ENCODE measurements at regions not wholly inside any gene's neighbourhood (a gene's known extent, or its start where the extent isn't known, plus 50 kb on each side); places are given as distances from the start of the nearest gene placed in this dataset.
"Not testable (repeated sequence)": the region's sequence is repeated elsewhere in the genome, so short reads cannot be mapped to it uniquely, and the experiment has no call there.

DNA sequence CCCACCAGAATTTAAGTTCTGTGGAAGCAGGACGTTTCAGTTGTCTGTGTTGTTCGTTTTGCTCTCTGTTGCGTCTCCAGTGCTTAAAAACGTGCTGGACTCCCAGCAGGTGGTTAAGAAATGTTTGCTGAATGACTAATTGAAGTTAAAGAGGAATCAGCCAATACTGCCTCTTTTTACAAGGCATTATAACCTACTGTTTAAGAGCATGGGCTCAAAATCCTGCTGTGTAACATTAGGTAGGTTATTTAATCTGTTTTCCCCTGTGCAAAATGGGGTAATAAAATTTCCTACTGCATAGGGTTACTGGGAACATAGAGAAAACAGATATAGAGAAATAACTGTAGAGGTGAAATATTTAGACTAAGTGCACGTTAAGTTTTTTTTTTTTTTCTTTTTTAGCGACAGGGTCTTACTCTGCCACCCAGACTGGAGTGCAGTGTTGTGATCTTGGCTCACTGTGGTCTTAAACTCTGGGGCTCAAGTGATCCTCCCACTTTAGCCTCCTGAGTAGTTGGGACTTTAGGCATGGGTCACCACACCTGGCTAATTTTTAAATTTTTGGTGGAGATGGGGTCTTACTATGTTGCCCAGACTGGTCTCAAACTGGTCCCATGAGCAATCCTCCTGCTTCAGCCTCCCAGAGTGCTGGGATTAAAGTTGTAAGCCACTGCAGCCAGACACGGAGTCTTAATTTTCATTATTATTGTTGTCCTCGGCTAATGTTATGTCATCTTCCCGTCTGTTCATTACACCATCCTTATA lies 139.4 kb upstream of the PRICKLE1 start:
- Histone ChIP-seq H3K9me3 (ENCODE audit: low read length) (no peaks in the 10 kb centered on the region), H3K27me3 (ENCODE audit: control insufficient read depth in 1 of 2, insufficient read depth in 2 of 2, low read length in 2 of 2) (no peaks in the 10 kb centered on the region), H3K36me3 (ENCODE audit: insufficient read depth, low read length) (no peaks in the 10 kb centered on the region), H3K9ac (ENCODE audit: low read length) (no peak overlapping the region), H3K4me3 (ENCODE audit: low read depth in 1 of 2, low read length in 2 of 2) (no peak overlapping the region), H3K27ac (ENCODE audit: low read depth, low read length) (no peak overlapping the region), H3K4me1 (ENCODE audit: insufficient read depth, low read length) (no peaks in the 10 kb centered on the region)

DNA sequence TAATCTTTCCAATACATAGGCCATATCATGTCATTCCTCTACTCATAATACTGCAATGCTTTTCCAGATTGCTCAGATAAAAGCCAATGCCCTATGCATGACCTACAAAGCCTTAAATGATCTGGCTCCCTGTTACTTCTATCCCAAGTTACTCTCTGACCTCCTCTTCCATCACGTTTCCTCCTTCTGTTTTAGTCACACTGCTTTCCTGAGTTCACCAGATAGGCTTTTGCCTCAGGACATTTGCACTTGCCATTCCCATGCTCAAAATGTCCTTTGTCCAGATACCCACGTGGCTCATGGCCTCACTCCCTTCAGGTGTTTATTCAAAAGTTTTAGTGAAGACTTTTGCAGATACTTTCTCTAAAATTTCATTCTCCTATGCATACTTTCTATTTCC lies 138.7 kb upstream of the PRICKLE1 start:
- Histone ChIP-seq H3K9ac (ENCODE audit: low read length) (no peak overlapping the region), H3K4me3 (ENCODE audit: low read depth in 1 of 2, low read length in 2 of 2) (no peak overlapping the region), H3K36me3 (ENCODE audit: insufficient read depth, low read length) (no peaks in the 10 kb centered on the region), H3K27ac (ENCODE audit: low read depth, low read length) (no peak overlapping the region), H3K4me1 (ENCODE audit: insufficient read depth, low read length) (no peaks in the 10 kb centered on the region), H3K27me3 (ENCODE audit: control insufficient read depth in 1 of 2, insufficient read depth in 2 of 2, low read length in 2 of 2) (no peaks in the 10 kb centered on the region), H3K9me3 (ENCODE audit: low read length) (no peaks in the 10 kb centered on the region)

GRCh38 chr12:42725809-42726208 lies 136.3 kb upstream of the PRICKLE1 start:
- H3K4me1 ChIP-seq (ENCODE audit: insufficient read depth, low read length) = no peaks in the 10 kb centered on the region
- H3K27me3 ChIP-seq (ENCODE audit: control insufficient read depth in 1 of 2, insufficient read depth in 2 of 2, low read length in 2 of 2) = no peaks in the 10 kb centered on the region
- H3K27ac ChIP-seq (ENCODE audit: low read depth, low read length) = no peak overlapping the region
- H3K36me3 ChIP-seq (ENCODE audit: insufficient read depth, low read length) = no peaks in the 10 kb centered on the region
- no peak overlapping the region for H3K4me3 ChIP-seq (ENCODE audit: low read depth in 1 of 2, low read length in 2 of 2)
- no peak overlapping the region for H3K9ac ChIP-seq (ENCODE audit: low read length)
- H3K9me3 ChIP-seq (ENCODE audit: low read length) = no peaks in the 10 kb centered on the region

DNA sequence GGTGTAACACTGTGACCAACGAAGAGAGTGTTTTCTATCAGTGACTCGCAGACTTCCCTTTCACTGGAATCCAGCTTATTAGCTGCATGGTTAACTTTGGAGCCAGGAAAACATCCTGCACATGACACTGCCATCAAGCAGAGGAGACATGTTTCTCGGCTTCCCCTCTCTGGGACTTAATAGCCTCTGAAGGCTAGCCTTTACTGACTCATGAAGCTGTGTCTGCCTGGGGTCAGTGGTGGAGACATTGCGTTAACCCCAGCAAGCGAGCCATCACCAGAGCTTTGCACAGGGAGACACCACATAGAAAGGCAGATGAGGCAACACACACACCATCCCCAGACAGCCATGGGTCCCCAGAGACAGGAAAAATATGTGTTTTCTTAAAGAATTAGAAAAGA lies 126.9 kb upstream of the PRICKLE1 start:
- H3K9ac ChIP-seq (ENCODE audit: low read length) = no peak overlapping the region
- no peaks in the 10 kb centered on the region for H3K36me3 ChIP-seq (ENCODE audit: insufficient read depth, low read length)
- no peaks in the 10 kb centered on the region for H3K9me3 ChIP-seq (ENCODE audit: low read length)
- H3K4me1 ChIP-seq (ENCODE audit: insufficient read depth, low read length) = no peaks in the 10 kb centered on the region
- no peak overlapping the region for H3K27ac ChIP-seq (ENCODE audit: low read depth, low read length)
- H3K4me3 ChIP-seq (ENCODE audit: low read depth in 1 of 2, low read length in 2 of 2) = no peak overlapping the region
- no peaks in the 10 kb centered on the region for H3K27me3 ChIP-seq (ENCODE audit: control insufficient read depth in 1 of 2, insufficient read depth in 2 of 2, low read length in 2 of 2)

GRCh38 chr12:42713566-42713965 lies 124.0 kb upstream of the PRICKLE1 start:
- not testable (repeated sequence) for H3K9ac ChIP-seq (ENCODE audit: low read length); H3K4me3 ChIP-seq (ENCODE audit: low read depth in 1 of 2, low read length in 2 of 2); H3K9me3 ChIP-seq (ENCODE audit: low read length); H3K27ac ChIP-seq (ENCODE audit: low read depth, low read length); H3K36me3 ChIP-seq (ENCODE audit: insufficient read depth, low read length); H3K27me3 ChIP-seq (ENCODE audit: control insufficient read depth in 1 of 2, insufficient read depth in 2 of 2, low read length in 2 of 2); H3K4me1 ChIP-seq (ENCODE audit: insufficient read depth, low read length)

DNA sequence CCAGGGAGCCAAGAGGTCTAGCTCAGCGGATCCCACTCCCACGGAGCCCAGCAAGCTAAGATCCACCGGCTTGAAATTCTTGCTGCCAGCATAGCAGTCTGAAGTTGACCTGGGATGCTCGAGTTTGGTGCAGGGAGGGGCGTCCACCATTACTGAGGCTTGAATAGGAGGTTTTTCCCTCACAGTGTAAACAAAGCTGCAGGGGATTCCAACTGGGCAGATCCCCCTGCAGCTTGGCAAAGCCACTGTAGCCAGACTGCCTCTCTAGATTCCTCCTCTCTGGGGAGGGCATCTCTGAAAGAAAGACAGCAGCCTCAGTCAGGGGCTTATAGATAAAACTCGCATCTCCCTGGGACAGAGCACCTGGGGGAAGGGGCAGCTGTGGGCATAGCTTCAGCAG lies 118.8 kb upstream of the PRICKLE1 start:
- not testable (repeated sequence) for H3K4me3 ChIP-seq (ENCODE audit: low read depth in 1 of 2, low read length in 2 of 2); H3K9me3 ChIP-seq (ENCODE audit: low read length); H3K4me1 ChIP-seq (ENCODE audit: insufficient read depth, low read length); H3K27me3 ChIP-seq (ENCODE audit: control insufficient read depth in 1 of 2, insufficient read depth in 2 of 2, low read length in 2 of 2); H3K36me3 ChIP-seq (ENCODE audit: insufficient read depth, low read length); H3K9ac ChIP-seq (ENCODE audit: low read length); H3K27ac ChIP-seq (ENCODE audit: low read depth, low read length)

GRCh38 chr12:42707312-42708226 lies 118.0 kb upstream of the PRICKLE1 start:
- Histone ChIP-seq H3K4me1 (ENCODE audit: insufficient read depth, low read length) (no peaks in the 10 kb centered on the region), H3K4me3 (ENCODE audit: low read depth in 1 of 2, low read length in 2 of 2) (no peak overlapping the region), H3K9me3 (ENCODE audit: low read length) (no peaks in the 10 kb centered on the region), H3K36me3 (ENCODE audit: insufficient read depth, low read length) (no peaks in the 10 kb centered on the region), H3K27me3 (ENCODE audit: control insufficient read depth in 1 of 2, insufficient read depth in 2 of 2, low read length in 2 of 2) (no peaks in the 10 kb centered on the region), H3K27ac (ENCODE audit: low read depth, low read length) (no peak overlapping the region), H3K9ac (ENCODE audit: low read length) (no peak overlapping the region)

- H3K9me3 ChIP-seq (ENCODE audit: low read length) = no peaks in the 10 kb centered on the region
- no peaks in the 10 kb centered on the region for H3K4me1 ChIP-seq (ENCODE audit: insufficient read depth, low read length)
- no peak overlapping the region for H3K4me3 ChIP-seq (ENCODE audit: low read depth in 1 of 2, low read length in 2 of 2)
- no peak overlapping the region for H3K27ac ChIP-seq (ENCODE audit: low read depth, low read length)
- no peak overlapping the region for H3K9ac ChIP-seq (ENCODE audit: low read length)
- H3K36me3 ChIP-seq (ENCODE audit: insufficient read depth, low read length) = no peaks in the 10 kb centered on the region
- no peaks in the 10 kb centered on the region for H3K27me3 ChIP-seq (ENCODE audit: control insufficient read depth in 1 of 2, insufficient read depth in 2 of 2, low read length in 2 of 2)
Observed at GRCh38 chr12:42706321-42706720, 116.8 kb upstream of the PRICKLE1 start.

GRCh38 chr12:42705863-42706262 lies 116.3 kb upstream of the PRICKLE1 start:
- Histone ChIP-seq H3K4me3 (ENCODE audit: low read depth in 1 of 2, low read length in 2 of 2) (no peak overlapping the region), H3K27me3 (ENCODE audit: control insufficient read depth in 1 of 2, insufficient read depth in 2 of 2, low read length in 2 of 2) (no peaks in the 10 kb centered on the region), H3K36me3 (ENCODE audit: insufficient read depth, low read length) (no peaks in the 10 kb centered on the region), H3K9ac (ENCODE audit: low read length) (no peak overlapping the region), H3K4me1 (ENCODE audit: insufficient read depth, low read length) (no peaks in the 10 kb centered on the region), H3K27ac (ENCODE audit: low read depth, low read length) (no peak overlapping the region), H3K9me3 (ENCODE audit: low read length) (no peaks in the 10 kb centered on the region)

DNA sequence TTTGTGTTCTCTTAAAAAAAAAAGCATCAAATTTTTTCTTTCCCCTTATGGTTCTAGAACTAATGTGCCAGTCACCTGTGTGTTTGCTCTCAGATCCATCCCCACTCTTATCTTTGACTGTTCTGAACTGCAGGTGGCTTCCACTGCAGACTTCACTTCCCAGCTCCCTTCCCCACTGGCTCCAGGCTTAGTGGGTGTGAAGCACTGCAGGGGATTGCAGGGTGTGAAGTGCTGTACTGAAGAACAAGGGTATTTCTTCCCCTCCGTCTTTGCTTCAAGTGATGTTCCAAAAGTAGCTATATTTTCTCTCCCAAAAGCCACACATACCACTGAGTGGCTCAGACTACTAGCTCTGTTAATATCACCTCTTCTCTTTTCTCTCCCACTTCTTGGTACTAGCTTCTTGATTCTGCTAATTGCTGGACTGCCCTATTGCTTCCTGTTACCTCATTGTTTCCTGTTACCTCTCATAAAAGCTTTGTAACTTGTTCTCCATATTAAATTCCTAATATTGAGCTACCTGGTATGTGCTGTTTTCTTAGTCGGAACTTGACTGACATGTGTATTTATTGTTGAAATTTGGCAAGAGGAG lies 115.4 kb upstream of the PRICKLE1 start:
- Histone ChIP-seq H3K36me3 (ENCODE audit: insufficient read depth, low read length) (no peaks in the 10 kb centered on the region), H3K9me3 (ENCODE audit: low read length) (no peaks in the 10 kb centered on the region), H3K4me3 (ENCODE audit: low read depth in 1 of 2, low read length in 2 of 2) (no peak overlapping the region), H3K9ac (ENCODE audit: low read length) (no peak overlapping the region), H3K4me1 (ENCODE audit: insufficient read depth, low read length) (no peaks in the 10 kb centered on the region), H3K27ac (ENCODE audit: low read depth, low read length) (no peak overlapping the region), H3K27me3 (ENCODE audit: control insufficient read depth in 1 of 2, insufficient read depth in 2 of 2, low read length in 2 of 2) (no peaks in the 10 kb centered on the region)

DNA sequence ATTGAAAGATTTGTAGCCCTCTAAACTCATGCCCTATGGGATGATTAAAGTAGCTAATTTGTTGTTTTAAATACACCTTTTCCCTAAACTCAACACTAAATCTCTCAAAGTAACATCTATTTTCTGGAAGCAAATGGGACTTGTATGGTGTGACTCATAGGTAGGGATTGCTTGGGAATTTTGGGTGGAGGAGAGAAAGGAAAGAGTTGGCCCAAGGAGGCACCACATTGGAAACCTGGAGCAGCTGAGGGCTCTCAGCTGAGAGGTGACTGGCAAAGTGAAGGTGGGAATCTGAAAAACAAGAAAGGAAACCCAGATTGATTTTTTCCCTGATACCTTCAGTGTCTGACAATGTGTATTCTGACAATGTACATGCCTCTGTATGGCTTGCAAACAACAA lies 114.8 kb upstream of the PRICKLE1 start:
- Histone ChIP-seq H3K4me3 (ENCODE audit: low read depth in 1 of 2, low read length in 2 of 2) (no peak overlapping the region), H3K27me3 (ENCODE audit: control insufficient read depth in 1 of 2, insufficient read depth in 2 of 2, low read length in 2 of 2) (no peaks in the 10 kb centered on the region), H3K9ac (ENCODE audit: low read length) (no peak overlapping the region), H3K27ac (ENCODE audit: low read depth, low read length) (no peak overlapping the region), H3K9me3 (ENCODE audit: low read length) (no peaks in the 10 kb centered on the region), H3K4me1 (ENCODE audit: insufficient read depth, low read length) (no peaks in the 10 kb centered on the region), H3K36me3 (ENCODE audit: insufficient read depth, low read length) (no peaks in the 10 kb centered on the region)
